Neural progenitor cell (in vitro differentiated cells): ENCODE measurements at regions not wholly inside any gene's neighbourhood (a gene's known extent, or its start where the extent isn't known, plus 50 kb on each side); places are given as distances from the start of the nearest gene placed in this dataset.

Experiments
- DNase-seq: peaks from one replicate; pipeline ENCODE4 v3.0.0-alpha.2; 2016; ENCODE audit warnings: low spot score
- H2AFZ ChIP-seq: fragments of 200-600 bp; sonication (generic); replicated peaks from 2 replicates; pipeline ENCODE4 v1.6.1; 2016; ENCODE audit warnings: antibody characterized with exemption
- H3F3A ChIP-seq: fragments of 200-600 bp; sonication (generic); 2 replicates; pipeline ENCODE4 v1.6.1; 2016; ENCODE audit warnings: antibody characterized with exemption, low read depth
- H3K27ac ChIP-seq: fragments of 200-600 bp; sonication (generic); 2 replicates; pipeline ENCODE4 v1.5.1; 2016; ENCODE audit warnings: mild to moderate bottlenecking
- H3K27me3 ChIP-seq: fragments of 200-600 bp; sonication (generic); 2 replicates; pipeline ENCODE4 v1.6.1; 2016; ENCODE audit warnings: mild to moderate bottlenecking, moderate library complexity
- H3K36me3 ChIP-seq: fragments of 200-600 bp; sonication (generic); 2 replicates; pipeline ENCODE4 v1.5.1; 2016
- H3K4me1 ChIP-seq: fragments of 200-600 bp; sonication (generic); 2 replicates; pipeline ENCODE4 v1.6.1; 2016; ENCODE audit warnings: mixed run types
- H3K4me2 ChIP-seq: fragments of 200-600 bp; sonication (generic); 2 replicates; pipeline ENCODE4 v1.6.1; 2016
- H3K4me3 ChIP-seq: fragments of 200-600 bp; sonication (generic); 2 replicates; pipeline ENCODE4 v1.5.1; 2016
- H3K79me2 ChIP-seq: fragments of 200-600 bp; sonication (generic); 2 replicates; pipeline ENCODE4 v1.6.1; 2016; ENCODE audit warnings: low read depth
- H3K9ac ChIP-seq: fragments of 200-600 bp; sonication (generic); 2 replicates; pipeline ENCODE4 v1.6.1; 2016
- H3K9me3 ChIP-seq: fragments of 200-600 bp; sonication (generic); 2 replicates; pipeline ENCODE4 v1.5.1; 2016; ENCODE audit warnings: low read depth
- H4K20me1 ChIP-seq: fragments of 200-600 bp; sonication (generic); 2 replicates; pipeline ENCODE4 v1.6.1; 2016; ENCODE audit warnings: low read depth
- H3K27ac Mint-ChIP-seq: 3 replicates; pipeline ENCODE4 v1.8.0; 2021; ENCODE audit warnings: mixed read lengths
- H3K27me3 Mint-ChIP-seq: 2 replicates; pipeline ENCODE4 v1.8.0; 2022; ENCODE audit warnings: low read depth, mild to moderate bottlenecking, inconsistent platforms, moderate library complexity, mixed read lengths; ENCODE audit not compliant: insufficient read depth
- H3K36me3 Mint-ChIP-seq: 3 replicates; pipeline ENCODE4 v1.8.0; 2021; ENCODE audit warnings: mixed read lengths
- H3K4me1 Mint-ChIP-seq: 3 replicates; pipeline ENCODE4 v1.8.0; 2021; ENCODE audit warnings: mixed read lengths
- H3K4me3 Mint-ChIP-seq: 3 replicates; pipeline ENCODE4 v1.8.0; 2021; ENCODE audit warnings: mild to moderate bottlenecking, moderate library complexity, mixed read lengths
- H3K9me3 Mint-ChIP-seq: 3 replicates; pipeline ENCODE4 v1.8.0; 2020; ENCODE audit warnings: mixed read lengths
- CTCF ChIP-seq: fragments of 200-600 bp; sonication (generic); IDR thresholded peaks from 2 replicates; pipeline ENCODE4 v1.5.1; 2017; ENCODE audit warnings: antibody characterized with exemption, mild to moderate bottlenecking
- EZH2 ChIP-seq: fragments of 200-600 bp; sonication (generic); IDR thresholded peaks from 2 replicates; pipeline ENCODE4 v1.6.1; 2017; ENCODE audit warnings: antibody characterized with exemption, mild to moderate bottlenecking, moderate library complexity
- EZH2phosphoT487 ChIP-seq: fragments of 200-600 bp; sonication (generic); IDR thresholded peaks from 2 replicates; pipeline ENCODE4 v1.6.1; 2017; ENCODE audit warnings: antibody characterized with exemption

GRCh38 chr17:59501690-59502089 lies 63.7 kb upstream of the DHX40 start:
- Mint-ChIP-seq H3K27ac (no peak overlapping the region), H3K4me3 (no peak overlapping the region), H3K27me3 (peaks cover 5% of the 10 kb centered on the region), H3K36me3 (no peaks in the 10 kb centered on the region), H3K4me1 (peaks cover 13% of the 10 kb centered on the region), H3K9me3 (peaks cover 5% of the 10 kb centered on the region)
- Histone ChIP-seq H3K9ac (no peak overlapping the region), H3K36me3 (no peaks in the 10 kb centered on the region), H3K4me1 (peaks cover 7% of the 10 kb centered on the region), H3K4me2 (no peak overlapping the region), H3F3A (peaks cover 4% of the 10 kb centered on the region), H2AFZ (no peak overlapping the region), H4K20me1 (no peaks in the 10 kb centered on the region), H3K9me3 (no peaks in the 10 kb centered on the region), H3K4me3 (no peak overlapping the region), H3K79me2 (no peaks in the 10 kb centered on the region), H3K27ac (no peak overlapping the region), H3K27me3 (no peaks in the 10 kb centered on the region)
- no peak for TF ChIP-seq EZH2
- no peak for TF ChIP-seq EZH2phosphoT487
- no peak for TF ChIP-seq CTCF
- DNase-seq, result no peak

GRCh38 chr17:59502800-59503199 lies 62.6 kb upstream of the DHX40 start:
- no peaks in the 10 kb centered on the region for H3K27me3 ChIP-seq
- no peaks in the 10 kb centered on the region for H3K79me2 ChIP-seq
- no peak overlapping the region for H3K4me2 ChIP-seq
- H2AFZ ChIP-seq, result no peak overlapping the region
- peaks cover 4% of the 10 kb centered on the region for H3F3A ChIP-seq
- H4K20me1 ChIP-seq, result no peaks in the 10 kb centered on the region
- H3K9ac ChIP-seq, result no peak overlapping the region
- no peak for DNase-seq
- no peaks in the 10 kb centered on the region for H3K9me3 ChIP-seq
- no peaks in the 10 kb centered on the region for H3K36me3 ChIP-seq
- H3K4me1 Mint-ChIP-seq, result peaks cover 13% of the 10 kb centered on the region
- TF ChIP-seq CTCF, result no peak
- no peak for TF ChIP-seq EZH2
- no peak for TF ChIP-seq EZH2phosphoT487
- no peak overlapping the region for H3K4me3 Mint-ChIP-seq
- no peak overlapping the region for H3K27ac Mint-ChIP-seq
- peaks cover 7% of the 10 kb centered on the region for H3K4me1 ChIP-seq
- peaks cover 5% of the 10 kb centered on the region for H3K9me3 Mint-ChIP-seq
- H3K36me3 Mint-ChIP-seq, result no peaks in the 10 kb centered on the region
- peaks cover 3% of the 10 kb centered on the region for H3K27me3 Mint-ChIP-seq
- H3K4me3 ChIP-seq, result no peak overlapping the region
- no peak overlapping the region for H3K27ac ChIP-seq

DNA sequence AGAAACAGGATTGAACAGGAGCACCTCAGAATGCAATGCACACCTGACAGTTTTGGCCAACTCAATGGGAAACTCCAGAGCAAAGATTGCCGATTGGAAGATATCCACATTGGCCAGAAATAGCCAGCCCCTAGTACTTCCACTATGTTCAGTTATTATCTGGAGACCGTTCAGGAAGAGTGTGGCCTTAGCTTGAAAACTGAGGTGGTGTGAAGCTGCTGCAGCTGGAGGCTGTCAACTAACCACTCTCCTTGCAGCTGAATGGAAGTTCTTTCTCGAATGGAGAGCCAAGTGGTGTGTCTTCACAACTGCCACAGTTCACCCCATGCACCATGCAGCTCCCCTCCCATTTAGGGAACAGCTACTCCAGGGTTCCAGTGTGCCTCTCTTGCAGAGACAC lies 61.9 kb upstream of the DHX40 start:
- no peak overlapping the region for H2AFZ ChIP-seq
- Mint-ChIP-seq H3K27ac (no peak overlapping the region), H3K9me3 (peaks cover 5% of the 10 kb centered on the region), H3K4me3 (no peak overlapping the region), H3K27me3 (peaks cover 2% of the 10 kb centered on the region), H3K4me1 (peaks cover 13% of the 10 kb centered on the region), H3K36me3 (no peaks in the 10 kb centered on the region)
- no peaks in the 10 kb centered on the region for H3K9me3 ChIP-seq
- no peaks in the 10 kb centered on the region for H3K79me2 ChIP-seq
- no peak for DNase-seq
- H3K4me2 ChIP-seq, result no peak overlapping the region
- H3K4me3 ChIP-seq, result no peak overlapping the region
- no peaks in the 10 kb centered on the region for H3K36me3 ChIP-seq
- no peak overlapping the region for H3K27ac ChIP-seq
- TF ChIP-seq EZH2phosphoT487 (no peak), CTCF (no peak)
- no peaks in the 10 kb centered on the region for H3K27me3 ChIP-seq
- H4K20me1 ChIP-seq, result no peaks in the 10 kb centered on the region
- peaks cover 7% of the 10 kb centered on the region for H3K4me1 ChIP-seq
- H3F3A ChIP-seq, result peaks cover 4% of the 10 kb centered on the region
- no peak overlapping the region for H3K9ac ChIP-seq

DNA sequence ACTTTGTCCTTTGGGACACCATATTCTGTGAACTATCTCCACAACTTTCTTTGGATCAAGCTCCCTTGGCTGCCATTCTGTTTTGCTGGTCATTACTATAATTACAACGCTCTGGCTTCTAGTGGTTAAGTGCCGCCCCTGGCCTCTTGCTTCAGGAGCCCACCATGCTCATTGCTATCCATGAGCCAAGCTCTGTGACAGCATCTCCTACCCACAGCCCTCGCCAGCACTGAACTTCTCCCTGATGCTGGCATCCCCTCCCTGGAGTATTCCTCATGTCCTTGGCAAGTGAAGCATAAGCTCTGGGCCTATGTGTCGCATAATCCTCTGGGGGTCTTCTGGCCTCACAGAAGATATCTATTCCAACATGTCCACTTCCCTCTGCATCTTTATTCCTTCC lies 60.6 kb upstream of the DHX40 start:
- H4K20me1 ChIP-seq, result no peaks in the 10 kb centered on the region
- H3K79me2 ChIP-seq, result no peaks in the 10 kb centered on the region
- no peaks in the 10 kb centered on the region for H3K9me3 ChIP-seq
- Mint-ChIP-seq H3K36me3 (no peaks in the 10 kb centered on the region), H3K27ac (no peak overlapping the region), H3K9me3 (no peaks in the 10 kb centered on the region), H3K27me3 (peaks cover 2% of the 10 kb centered on the region), H3K4me1 (peaks cover 7% of the 10 kb centered on the region), H3K4me3 (no peak overlapping the region)
- H3K4me3 ChIP-seq, result no peak overlapping the region
- peaks cover 4% of the 10 kb centered on the region for H3F3A ChIP-seq
- no peak overlapping the region for H3K27ac ChIP-seq
- no peak overlapping the region for H3K9ac ChIP-seq
- no peak for DNase-seq
- H3K4me2 ChIP-seq, result no peak overlapping the region
- TF ChIP-seq EZH2, result no peak
- no peak for TF ChIP-seq EZH2phosphoT487
- TF ChIP-seq CTCF, result no peak
- no peak overlapping the region for H2AFZ ChIP-seq
- no peaks in the 10 kb centered on the region for H3K36me3 ChIP-seq
- H3K27me3 ChIP-seq, result no peaks in the 10 kb centered on the region
- H3K4me1 ChIP-seq, result peaks cover 7% of the 10 kb centered on the region
